Upper lobe of right lung (tissue), 1 donor: ENCODE measurements at regions not wholly inside any gene's neighbourhood (a gene's known extent, or its start where the extent isn't known, plus 50 kb on each side); places are given as distances from the start of the nearest gene placed in this dataset.

Experiments used
- ATAC-seq: fragments of 200-7000 bp; cut with Tn5 transposase; one replicate; pipeline ENCODE4 v1.9.1; 2020; ENCODE audit warnings: mild to moderate bottlenecking, moderate library complexity
- DNase-seq: peaks from one replicate; pipeline ENCODE4 v3.0.0-alpha.2; 2020
- H3K27ac ChIP-seq: fragments of 200-600 bp; one replicate; pipeline ENCODE4 v1.8.0; 2022
- H3K27me3 ChIP-seq: fragments of 200-600 bp; one replicate; pipeline ENCODE4 v1.8.0; 2022; ENCODE audit warnings: mild to moderate bottlenecking
- H3K36me3 ChIP-seq: fragments of 200-600 bp; one replicate; pipeline ENCODE4 v1.8.0; 2022
- H3K4me1 ChIP-seq: fragments of 200-600 bp; one replicate; pipeline ENCODE4 v1.8.0; 2022
- H3K4me3 ChIP-seq: fragments of 200-600 bp; one replicate; pipeline ENCODE4 v1.8.0; 2022; ENCODE audit warnings: mild to moderate bottlenecking
- H3K9me3 ChIP-seq: fragments of 200-600 bp; one replicate; pipeline ENCODE4 v1.8.0; 2022
- CTCF ChIP-seq: fragments of 200-600 bp; IDR thresholded peaks from one replicate; pipeline ENCODE4 v1.8.0; 2022; ENCODE audit warnings: antibody characterized with exemption
- intact Hi-C: fragments of 100-400 bp; cut with DNase I; formaldehyde crosslinking; loops from one replicate; pipeline ENCODE4 v1.11.0; 2022
- donor health status: DM: no; HTN: yes; CAD: no; lungs with severe emphysema.

- intact Hi-C loops: no loop called here
- H3K36me3 ChIP-seq: no peaks in the 10 kb centered on the region
- no peak overlapping the region for H3K27ac ChIP-seq
- H3K4me3 ChIP-seq: no peak overlapping the region
- no peak for DNase-seq
- no peaks in the 10 kb centered on the region for H3K9me3 ChIP-seq
- TF ChIP-seq CTCF: no peak
- no peaks in the 10 kb centered on the region for H3K27me3 ChIP-seq
- no peak for ATAC-seq
- H3K4me1 ChIP-seq: no peaks in the 10 kb centered on the region
These were observed 728.8 kb downstream of the RPS29 start for GRCh38 chr14:48857366-48857765.

DNA sequence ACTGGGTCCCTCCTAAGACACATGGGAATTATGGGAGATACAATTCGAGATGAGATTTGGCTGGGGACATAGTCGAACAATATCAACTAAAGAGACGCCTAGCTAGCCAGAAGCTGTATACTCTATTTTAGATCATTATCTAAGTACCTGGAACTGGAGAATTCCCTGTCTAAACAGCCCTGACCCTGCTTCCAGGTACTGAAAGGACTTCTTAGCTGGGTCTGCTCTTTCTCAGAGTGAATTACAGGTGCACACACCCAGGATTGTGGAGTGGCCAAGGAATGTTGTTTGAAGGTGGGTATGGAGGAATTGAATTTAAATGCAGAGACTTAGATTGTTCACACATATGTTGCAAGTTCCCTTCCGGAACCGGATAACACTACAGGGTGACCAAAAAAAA lies 733.0 kb downstream of the RPS29 start:
- Histone ChIP-seq H3K4me3 (no peak overlapping the region), H3K27me3 (no peaks in the 10 kb centered on the region), H3K9me3 (no peaks in the 10 kb centered on the region), H3K4me1 (no peaks in the 10 kb centered on the region), H3K27ac (no peak overlapping the region), H3K36me3 (no peaks in the 10 kb centered on the region)
- DNase-seq: no peak
- TF ChIP-seq CTCF: no peak
- intact Hi-C loops: no loop called here
- peak; percentile 64 for ATAC-seq

DNA sequence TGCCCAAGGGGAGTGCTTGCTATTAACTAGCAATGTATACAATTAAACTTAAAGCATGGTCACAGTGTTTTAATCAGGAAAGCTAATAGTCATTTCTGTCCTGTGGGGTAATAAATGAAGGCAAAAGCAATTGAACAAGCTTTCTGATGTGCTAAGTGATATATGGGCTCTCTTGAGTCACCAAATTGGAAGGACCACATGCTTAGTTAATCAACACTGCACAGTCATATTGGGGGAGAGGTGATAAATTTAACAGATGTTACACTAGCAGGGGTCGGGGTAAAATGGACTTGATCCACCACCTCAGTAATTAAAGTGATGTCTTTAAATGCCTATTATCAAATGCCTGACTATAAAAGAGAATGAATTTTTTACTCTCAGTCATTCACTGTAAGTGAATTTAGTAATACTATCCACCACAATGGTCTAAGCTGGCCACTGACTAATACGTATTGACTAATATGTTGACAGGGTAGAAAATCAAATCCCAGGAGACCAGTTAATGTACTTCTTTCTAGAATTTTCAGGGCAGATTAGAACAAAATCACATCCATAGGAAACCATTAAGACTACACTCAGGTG lies 736.3 kb downstream of the RPS29 start:
- Histone ChIP-seq H3K9me3 (no peaks in the 10 kb centered on the region), H3K4me3 (no peak overlapping the region), H3K36me3 (no peaks in the 10 kb centered on the region), H3K4me1 (no peaks in the 10 kb centered on the region), H3K27ac (no peak overlapping the region), H3K27me3 (no peaks in the 10 kb centered on the region)
- ATAC-seq (no peak), DNase-seq (no peak)
- TF ChIP-seq CTCF: no peak
- intact Hi-C loops: no loop called here

DNA sequence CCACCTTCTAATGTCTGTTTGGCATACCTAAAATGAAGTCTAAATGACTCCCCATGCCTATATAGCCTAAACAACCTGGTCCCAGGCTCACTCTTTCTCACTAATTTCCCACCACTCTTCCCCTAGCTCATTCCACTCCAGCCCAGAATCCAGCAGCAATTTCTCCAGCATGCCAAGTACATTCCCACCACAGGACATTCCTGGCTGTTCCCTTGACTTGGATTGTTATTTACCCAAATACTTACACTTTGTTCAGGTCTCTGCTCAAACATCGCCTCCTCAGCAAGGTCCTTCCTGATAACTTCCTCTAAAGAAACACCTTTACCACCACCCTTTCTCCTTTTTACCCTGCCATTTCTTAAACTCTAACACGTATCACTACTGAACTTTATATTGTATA lies 743.4 kb downstream of the RPS29 start:
- Histone ChIP-seq H3K27ac (no peak overlapping the region), H3K9me3 (no peaks in the 10 kb centered on the region)

DNA sequence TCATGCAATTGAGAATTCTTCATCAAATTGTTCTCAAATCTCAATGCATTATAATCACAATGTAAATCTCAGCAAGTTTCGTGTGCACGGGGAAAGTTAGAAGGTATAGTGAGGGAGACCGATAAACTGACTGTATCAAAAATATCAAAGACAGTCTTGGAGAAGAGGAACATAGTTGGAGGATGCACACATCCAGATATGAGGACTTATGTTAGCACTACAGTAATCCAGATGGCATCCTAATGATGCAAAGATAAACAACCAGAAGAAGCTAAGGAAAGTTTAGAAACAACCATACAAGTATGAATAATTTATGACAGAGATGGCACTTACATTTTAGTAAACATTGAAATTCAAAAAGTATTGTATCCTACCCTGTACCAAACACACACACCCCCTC lies 760.1 kb downstream of the RPS29 start:
- DNase-seq: no peak
- H3K27me3 ChIP-seq: no peaks in the 10 kb centered on the region
- no peaks in the 10 kb centered on the region for H3K9me3 ChIP-seq
- no peaks in the 10 kb centered on the region for H3K4me1 ChIP-seq
- no peak for TF ChIP-seq CTCF
- ATAC-seq: no peak
- no peak overlapping the region for H3K27ac ChIP-seq
- H3K36me3 ChIP-seq: no peaks in the 10 kb centered on the region
- H3K4me3 ChIP-seq: no peak overlapping the region
- intact Hi-C loops: no loop called here

More for the DNA sequence above, 743.4 kb downstream of the RPS29 start:
- no peaks in the 10 kb centered on the region for H3K36me3 ChIP-seq
- intact Hi-C loops: no loop called here
- H3K4me3 ChIP-seq: no peak overlapping the region
- ATAC-seq (peak; percentile 47), DNase-seq (no peak)
- no peaks in the 10 kb centered on the region for H3K4me1 ChIP-seq
- no peak for TF ChIP-seq CTCF
- H3K27me3 ChIP-seq: no peaks in the 10 kb centered on the region

- H3K27me3 ChIP-seq: no peaks in the 10 kb centered on the region
- intact Hi-C loops: no loop called here
These were observed 771.6 kb downstream of the RPS29 start for GRCh38 chr14:48814562-48814961.

More at GRCh38 chr14:48814562-48814961, 771.6 kb downstream of the RPS29 start:
- no peak overlapping the region for H3K27ac ChIP-seq
- no peak overlapping the region for H3K4me3 ChIP-seq
- DNase-seq (no peak), ATAC-seq (no peak)
- no peaks in the 10 kb centered on the region for H3K36me3 ChIP-seq
- H3K9me3 ChIP-seq: no peaks in the 10 kb centered on the region
- no peaks in the 10 kb centered on the region for H3K4me1 ChIP-seq
- TF ChIP-seq CTCF: no peak
